ENCODE measurements at regions not wholly inside any gene's neighbourhood (a gene's known extent, or its start where the extent isn't known, plus 50 kb on each side); places are given as distances from the start of the nearest gene placed in this dataset.
"Not testable (repeated sequence)": the region's sequence is repeated elsewhere in the genome, so short reads cannot be mapped to it uniquely, and the experiment has no call there.

GRCh38 chr7:86049910-86050309 lies 593.8 kb upstream of the GRM3 start:
- TF ChIP-seq CTCF (IDR thresholded peaks at IDR 0.05), result no peak
- DNase-seq (no peak), ATAC-seq (ENCODE audit: poor library complexity) (no peak)
- Mint-ChIP-seq H3K36me3 (ENCODE audit: low read depth) (no peaks in the 10 kb centered on the region), H3K27me3 (no peaks in the 10 kb centered on the region), H3K4me3 (no peak overlapping the region), H3K27ac (no peak overlapping the region), H3K4me1 (ENCODE audit: low read depth) (no peaks in the 10 kb centered on the region), H3K9me3 (peaks cover 13% of the 10 kb centered on the region)
- Histone ChIP-seq H3K4me3 (ENCODE audit: low read length) (no peak overlapping the region), H3K27ac (ENCODE audit: low read depth in 1 of 2, low read length in 2 of 2) (no peak overlapping the region), H3K9me3 (ENCODE audit: control insufficient read depth in 1 of 2, insufficient read depth in 1 of 2, low read length in 2 of 2) (no peaks in the 10 kb centered on the region), H3K4me1 (ENCODE audit: insufficient read depth, low read length) (no peaks in the 10 kb centered on the region), H3K27me3 (ENCODE audit: control insufficient read depth in 1 of 2, insufficient read depth in 2 of 2, low read length in 2 of 2) (no peaks in the 10 kb centered on the region), H3K36me3 (ENCODE audit: insufficient read depth, low read length) (no peaks in the 10 kb centered on the region)
- ChIA-PET CTCF (no interaction called here), POLR2A (no interaction called here)
- intact Hi-C loops (cut with DNase I, micrococcal nuclease), result no loop called here

- CTCF ChIA-PET; DNase-seq; POLR2A ChIA-PET; ATAC-seq (ENCODE audit: poor library complexity); intact Hi-C loops (cut with DNase I, micrococcal nuclease); H3K27ac ChIP-seq (ENCODE audit: low read depth in 1 of 2, low read length in 2 of 2); H3K9me3 ChIP-seq (ENCODE audit: control insufficient read depth in 1 of 2, insufficient read depth in 1 of 2, low read length in 2 of 2); H3K27me3 Mint-ChIP-seq; H3K27me3 ChIP-seq (ENCODE audit: control insufficient read depth in 1 of 2, insufficient read depth in 2 of 2, low read length in 2 of 2); H3K4me3 Mint-ChIP-seq; H3K9me3 Mint-ChIP-seq; H3K4me1 Mint-ChIP-seq (ENCODE audit: low read depth); H3K36me3 Mint-ChIP-seq (ENCODE audit: low read depth); H3K4me1 ChIP-seq (ENCODE audit: insufficient read depth, low read length); H3K27ac Mint-ChIP-seq; H3K4me3 ChIP-seq (ENCODE audit: low read length); H3K36me3 ChIP-seq (ENCODE audit: insufficient read depth, low read length): not testable (repeated sequence)
Observed at GRCh38 chr7:86045197-86045596, 598.5 kb upstream of the GRM3 start.

- H3K36me3 ChIP-seq (ENCODE audit: insufficient read depth, low read length), result no peaks in the 10 kb centered on the region
- DNase-seq, result no peak
- H3K4me1 ChIP-seq (ENCODE audit: insufficient read depth, low read length), result no peaks in the 10 kb centered on the region
- no peaks in the 10 kb centered on the region for H3K27me3 ChIP-seq (ENCODE audit: control insufficient read depth in 1 of 2, insufficient read depth in 2 of 2, low read length in 2 of 2)
- ATAC-seq (ENCODE audit: poor library complexity), result no peak
- CTCF ChIA-PET, result no interaction called here
- H3K4me3 ChIP-seq (ENCODE audit: low read length), result no peak overlapping the region
- H3K4me3 Mint-ChIP-seq, result no peak overlapping the region
- no peaks in the 10 kb centered on the region for H3K9me3 ChIP-seq (ENCODE audit: control insufficient read depth in 1 of 2, insufficient read depth in 1 of 2, low read length in 2 of 2)
- POLR2A ChIA-PET, result no interaction called here
- H3K4me1 Mint-ChIP-seq (ENCODE audit: low read depth), result no peaks in the 10 kb centered on the region
- peaks cover 9% of the 10 kb centered on the region for H3K9me3 Mint-ChIP-seq
- no peaks in the 10 kb centered on the region for H3K36me3 Mint-ChIP-seq (ENCODE audit: low read depth)
- intact Hi-C loops (cut with DNase I, micrococcal nuclease), result no loop called here
- H3K27me3 Mint-ChIP-seq, result no peaks in the 10 kb centered on the region
- H3K27ac Mint-ChIP-seq, result no peak overlapping the region
- no peak overlapping the region for H3K27ac ChIP-seq (ENCODE audit: low read depth in 1 of 2, low read length in 2 of 2)
- no peak for TF ChIP-seq CTCF (IDR thresholded peaks at IDR 0.05)
Observed at GRCh38 chr7:86025807-86026206, 617.9 kb upstream of the GRM3 start.

GRCh38 chr7:86013662-86014061 lies 630.0 kb upstream of the GRM3 start:
- no peak overlapping the region for H3K27ac ChIP-seq (ENCODE audit: low read depth in 1 of 2, low read length in 2 of 2)
- H3K4me3 ChIP-seq (ENCODE audit: low read length), result no peak overlapping the region
- TF ChIP-seq CTCF (IDR thresholded peaks at IDR 0.05), result no peak
- ChIA-PET POLR2A (no interaction called here), CTCF (no interaction called here)
- Mint-ChIP-seq H3K4me3 (no peak overlapping the region), H3K9me3 (no peaks in the 10 kb centered on the region), H3K27ac (no peak overlapping the region), H3K4me1 (ENCODE audit: low read depth) (no peaks in the 10 kb centered on the region), H3K27me3 (no peaks in the 10 kb centered on the region), H3K36me3 (ENCODE audit: low read depth) (no peaks in the 10 kb centered on the region)
- DNase-seq (no peak), ATAC-seq (ENCODE audit: poor library complexity) (no peak)
- H3K4me1 ChIP-seq (ENCODE audit: insufficient read depth, low read length), result no peaks in the 10 kb centered on the region
- no peaks in the 10 kb centered on the region for H3K36me3 ChIP-seq (ENCODE audit: insufficient read depth, low read length)
- H3K9me3 ChIP-seq (ENCODE audit: control insufficient read depth in 1 of 2, insufficient read depth in 1 of 2, low read length in 2 of 2), result peaks cover 0 to 7% of the 10 kb centered on the region in 2 experiments
- intact Hi-C loops (cut with DNase I, micrococcal nuclease), result no loop called here
- no peaks in the 10 kb centered on the region for H3K27me3 ChIP-seq (ENCODE audit: control insufficient read depth in 1 of 2, insufficient read depth in 2 of 2, low read length in 2 of 2)

All from CD4-positive, alpha-beta T cell (primary cell).